ENCODE measurements at regions not wholly inside any gene's neighbourhood (a gene's known extent, or its start where the extent isn't known, plus 50 kb on each side); places are given as distances from the start of the nearest gene placed in this dataset.
"Not testable (repeated sequence)": the region's sequence is repeated elsewhere in the genome, so short reads cannot be mapped to it uniquely, and the experiment has no call there.

GRCh38 chr9:105021917-105022316, 94.0 kb upstream of the ABCA1 start:
- CTCF ChIA-PET, result interaction anchor here (1.0 kb wide), 1 partner anchor 36 kb away, joined by 3 read pairs; no protein-coding TSS in a partner anchor
- DNase-seq, result no peak

GRCh38 chr9:105022545-105022944, 94.6 kb upstream of the ABCA1 start:
- H3K79me2 ChIP-seq (ENCODE audit: insufficient read depth); H2AFZ ChIP-seq (ENCODE audit: low read depth); H3K27ac ChIP-seq (ENCODE audit: low read depth in 2 of 2, low read length in 1 of 2); H3K9me2 ChIP-seq; H3K36me3 ChIP-seq (replicated peaks in 1 of 2; ENCODE audit: control insufficient read depth in 1 of 2, insufficient read depth in 2 of 2, low read length in 1 of 2); H3F3A ChIP-seq (replicated peaks; ENCODE audit: insufficient read depth); H3K4me3 ChIP-seq (ENCODE audit: low read depth in 2 of 2, low read length in 1 of 2); DNase-seq; POLR2A ChIA-PET; H3K27me3 ChIP-seq (ENCODE audit: insufficient read depth); H3K9ac ChIP-seq; H3K4me2 ChIP-seq; H3K9me3 ChIP-seq; H4K20me1 ChIP-seq (ENCODE audit: insufficient read depth): not testable (repeated sequence)
- H3K4me1 ChIP-seq (ENCODE audit: control insufficient read depth in 1 of 2, insufficient read depth in 2 of 2, low read depth in 1 of 2, low read length in 1 of 2), result peaks cover 0 to 12% of the 10 kb centered on the region in 2 experiments; a peak in 1 of 4 replicates
- CTCF ChIA-PET, result interaction anchor here (1.0 to 1.2 kb wide), 2 partner anchors 9 to 37 kb away, joined by 3 read pairs; no protein-coding TSS in a partner anchor
- WGBS (ENCODE audit: low lambda C conversion rate), result 93% methylated on average over 5 of the region's 5 CpGs

More at GRCh38 chr9:105021917-105022316, 94.0 kb upstream of the ABCA1 start:
- H3K9me2 ChIP-seq, result no peaks in the 10 kb centered on the region
- peaks cover 3% of the 10 kb centered on the region for H3F3A ChIP-seq (replicated peaks; ENCODE audit: insufficient read depth)
- no peaks in the 10 kb centered on the region for H3K79me2 ChIP-seq (ENCODE audit: insufficient read depth)
- H3K27me3 ChIP-seq (ENCODE audit: insufficient read depth), result no peaks in the 10 kb centered on the region
- H3K4me3 ChIP-seq (ENCODE audit: low read depth in 2 of 2, low read length in 1 of 2), result no peak overlapping the region
- no peaks in the 10 kb centered on the region for H4K20me1 ChIP-seq (ENCODE audit: insufficient read depth)
- H3K36me3 ChIP-seq (replicated peaks in 1 of 2; ENCODE audit: control insufficient read depth in 1 of 2, insufficient read depth in 2 of 2, low read length in 1 of 2), result no peaks in the 10 kb centered on the region
- H3K27ac ChIP-seq (ENCODE audit: low read depth in 2 of 2, low read length in 1 of 2), result no peak overlapping the region
- no peak for TF ChIP-seq EP300 (IDR thresholded peaks at IDR 0.05; ENCODE audit: borderline replicate concordance in 1 of 2, low read depth in 1 of 2, low read length in 1 of 2)
- no peak for TF ChIP-seq TCF12 (IDR thresholded peaks at IDR 0.05)
- TF ChIP-seq SIN3A (IDR thresholded peaks at IDR 0.05; ENCODE audit: borderline replicate concordance, low read depth, low read length), result no peak
- TF ChIP-seq SMC3 (IDR thresholded peaks at IDR 0.05; ENCODE audit: low read depth, low read length), result no peak
- TF ChIP-seq MEF2A (IDR thresholded peaks at IDR 0.05; ENCODE audit: borderline replicate concordance, low read depth), result no peak
- no peak for TF ChIP-seq RXRA (IDR thresholded peaks at IDR 0.05; ENCODE audit: borderline replicate concordance, low read depth)
- no peak for TF ChIP-seq TAF1 (IDR thresholded peaks at IDR 0.05; ENCODE audit: borderline replicate concordance, low read depth, low read length)
- TF ChIP-seq NRF1 (IDR thresholded peaks at IDR 0.05; ENCODE audit: low read depth, low read length), result no peak
- H3K9ac ChIP-seq, result no peak overlapping the region
- peaks cover 0 to 9% of the 10 kb centered on the region in 2 experiments; a peak in 1 of 4 replicates for H3K4me1 ChIP-seq (ENCODE audit: control insufficient read depth in 1 of 2, insufficient read depth in 2 of 2, low read depth in 1 of 2, low read length in 1 of 2)
- H3K9me3 ChIP-seq, result no peaks in the 10 kb centered on the region
- WGBS (ENCODE audit: low lambda C conversion rate), result 94% methylated on average over 3 of the region's 3 CpGs
- POLR2A ChIA-PET, result no interaction called here
- no peak overlapping the region for H3K4me2 ChIP-seq
- no peak overlapping the region for H2AFZ ChIP-seq (ENCODE audit: low read depth)

GRCh38 chr9:105023788-105024187, 95.8 kb upstream of the ABCA1 start:
- no peak for DNase-seq
- Histone ChIP-seq H2AFZ (ENCODE audit: low read depth) (no peak overlapping the region), H3K27ac (ENCODE audit: low read depth in 2 of 2, low read length in 1 of 2) (no peak overlapping the region), H3K9me3 (no peaks in the 10 kb centered on the region), H3F3A (replicated peaks; ENCODE audit: insufficient read depth) (peaks cover 3% of the 10 kb centered on the region), H3K9me2 (no peaks in the 10 kb centered on the region), H3K79me2 (ENCODE audit: insufficient read depth) (no peaks in the 10 kb centered on the region), H3K9ac (no peak overlapping the region), H3K27me3 (ENCODE audit: insufficient read depth) (no peaks in the 10 kb centered on the region), H3K4me2 (no peak overlapping the region), H4K20me1 (ENCODE audit: insufficient read depth) (no peaks in the 10 kb centered on the region), H3K36me3 (replicated peaks in 1 of 2; ENCODE audit: control insufficient read depth in 1 of 2, insufficient read depth in 2 of 2, low read length in 1 of 2) (no peaks in the 10 kb centered on the region), H3K4me1 (ENCODE audit: control insufficient read depth in 1 of 2, insufficient read depth in 2 of 2, low read depth in 1 of 2, low read length in 1 of 2) (peaks cover 0 to 12% of the 10 kb centered on the region in 2 experiments; a peak in 1 of 4 replicates), H3K4me3 (ENCODE audit: low read depth in 2 of 2, low read length in 1 of 2) (no peak overlapping the region)
- ChIA-PET CTCF (no interaction called here), POLR2A (no interaction called here)
- 79% methylated on average over 1 of the region's 1 CpG for WGBS (ENCODE audit: low lambda C conversion rate)
- TF ChIP-seq GATA2 (CRISPR knock-in tag; IDR thresholded peaks at IDR 0.05) (no peak), REST (IDR thresholded peaks at IDR 0.05; ENCODE audit: low read depth, low read length) (no peak), MEF2A (IDR thresholded peaks at IDR 0.05; ENCODE audit: borderline replicate concordance, low read depth) (no peak), EP300 (IDR thresholded peaks at IDR 0.05; ENCODE audit: borderline replicate concordance in 1 of 2, low read depth in 1 of 2, low read length in 1 of 2) (no peak), RCOR1 (IDR thresholded peaks at IDR 0.05; ENCODE audit: low read length) (no peak), SIN3A (IDR thresholded peaks at IDR 0.05; ENCODE audit: borderline replicate concordance, low read depth, low read length) (no peak), CHD2 (IDR thresholded peaks at IDR 0.05; ENCODE audit: low read length, partially characterized antibody) (no peak), TAF1 (IDR thresholded peaks at IDR 0.05; ENCODE audit: borderline replicate concordance, low read depth, low read length) (no peak), GABPA (IDR thresholded peaks at IDR 0.05; ENCODE audit: low read depth) (no peak), YY1 (IDR thresholded peaks at IDR 0.05; ENCODE audit: low read depth) (no peak), IRF3 (IDR thresholded peaks at IDR 0.05; ENCODE audit: low read depth, low read length) (no peak), SMC3 (IDR thresholded peaks at IDR 0.05; ENCODE audit: low read depth, low read length) (no peak), RFX5 (IDR thresholded peaks at IDR 0.05; ENCODE audit: low read length) (no peak), FOXM1 (IDR thresholded peaks at IDR 0.05; ENCODE audit: low read depth) (no peak), FOXJ3 (CRISPR knock-in tag; IDR thresholded peaks at IDR 0.05) (no peak)
